ENCODE measurements at regions not wholly inside any gene's neighbourhood (a gene's known extent, or its start where the extent isn't known, plus 50 kb on each side); places are given as distances from the start of the nearest gene placed in this dataset.

DNA sequence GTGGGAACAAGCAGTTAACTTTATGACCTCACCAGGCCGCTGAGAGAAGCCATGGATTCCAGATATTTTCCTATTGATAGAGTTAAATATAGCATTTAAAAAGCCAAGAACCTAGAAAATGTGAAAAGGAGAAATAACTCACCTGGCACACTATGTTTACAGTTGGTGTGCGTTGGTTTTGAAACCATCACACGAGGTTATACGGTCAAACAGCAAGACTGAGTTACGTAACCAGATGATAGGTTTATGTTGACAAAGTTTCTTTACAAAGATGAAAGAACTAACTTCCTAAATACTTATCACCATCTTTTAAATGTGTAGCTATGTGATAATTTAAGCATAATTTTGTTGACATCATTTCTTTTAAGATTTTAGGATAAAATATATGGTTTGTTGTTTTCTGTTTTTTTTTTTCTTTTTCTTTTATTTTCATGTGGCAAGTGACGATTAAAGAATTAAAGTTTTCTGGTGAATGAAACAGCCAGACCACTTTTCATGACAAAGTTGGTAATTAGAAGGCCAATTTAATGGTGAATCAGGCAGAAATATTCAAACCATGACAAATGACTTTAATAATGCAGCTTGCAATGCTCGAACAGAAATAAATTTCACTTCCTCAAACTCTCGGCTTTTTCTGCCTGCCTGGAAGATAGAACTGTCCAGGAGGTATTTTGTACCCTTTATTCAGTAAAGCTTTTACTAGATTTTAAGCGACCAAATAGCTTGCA lies 339.1 kb upstream of the OBI1 start:
- no peak for TF ChIP-seq EZH2 (IDR thresholded peaks at IDR 0.05; ENCODE audit: insufficient read depth, poor library complexity, severe bottlenecking)
- no peak for TF ChIP-seq EZH2phosphoT487 (IDR thresholded peaks at IDR 0.05; ENCODE audit: insufficient read depth, low read depth)
